Adipocyte (in vitro differentiated cells): ENCODE measurements at regions not wholly inside any gene's neighbourhood (a gene's known extent, or its start where the extent isn't known, plus 50 kb on each side); places are given as distances from the start of the nearest gene placed in this dataset.
A peak's percentile ranks its signal among the peaks of the same experiment; 100 is the strongest.
"Not testable (repeated sequence)": the region's sequence is repeated elsewhere in the genome, so short reads cannot be mapped to it uniquely, and the experiment has no call there.

Experiments
- DNase-seq: peaks from one replicate; pipeline ENCODE4 v3.0.0-alpha.2; 2015; ENCODE audit warnings: low read depth
- H3K27me3 ChIP-seq: replicated peaks from 2 replicates; pipeline ENCODE4 v1.7.0; 2013; ENCODE audit warnings: mild to moderate bottlenecking, low read length, moderate library complexity; ENCODE audit not compliant: control insufficient read depth, insufficient read depth
- H3K36me3 ChIP-seq: 2 replicates; pipeline ENCODE4 v1.7.0; 2013; ENCODE audit warnings: low read length, mild to moderate bottlenecking, moderate library complexity; ENCODE audit not compliant: control insufficient read depth, insufficient read depth, severe bottlenecking
- H3K4me1 ChIP-seq: 2 replicates; pipeline ENCODE4 v1.7.0; 2013; ENCODE audit warnings: mild to moderate bottlenecking, low read length, moderate library complexity; ENCODE audit not compliant: control insufficient read depth, insufficient read depth
- H3K4me3 ChIP-seq: 2 replicates; pipeline ENCODE4 v1.7.0; 2013; ENCODE audit warnings: mild to moderate bottlenecking, low read length, moderate library complexity
- H3K9ac ChIP-seq: 2 replicates; pipeline ENCODE4 v1.7.0; 2013; ENCODE audit warnings: mild to moderate bottlenecking, low read length, moderate library complexity
- H3K9me3 ChIP-seq: 2 replicates; pipeline ENCODE4 v1.7.0; 2013; ENCODE audit warnings: mild to moderate bottlenecking, low read length, moderate library complexity; ENCODE audit not compliant: control insufficient read depth

GRCh38 chr18:29780816-29781215 lies 1261.7 kb downstream of the DSC3 start:
- no peaks in the 10 kb centered on the region for H3K9me3 ChIP-seq

GRCh38 chr18:29779096-29779495 lies 1263.4 kb downstream of the DSC3 start:
- H3K4me1 ChIP-seq, result peaks cover 5% of the 10 kb centered on the region
- H3K4me3 ChIP-seq, result no peak overlapping the region
- H3K9me3 ChIP-seq, result no peaks in the 10 kb centered on the region
- no peaks in the 10 kb centered on the region for H3K36me3 ChIP-seq
- H3K27me3 ChIP-seq, result no peaks in the 10 kb centered on the region
- DNase-seq, result peak; percentile 49
- H3K9ac ChIP-seq, result no peak overlapping the region

More at GRCh38 chr18:29780816-29781215, 1261.7 kb downstream of the DSC3 start:
- H3K36me3 ChIP-seq, result no peaks in the 10 kb centered on the region
- no peak overlapping the region for H3K4me3 ChIP-seq
- H3K9ac ChIP-seq, result no peak overlapping the region
- DNase-seq, result no peak
- H3K4me1 ChIP-seq, result peaks cover 5% of the 10 kb centered on the region
- H3K27me3 ChIP-seq, result no peaks in the 10 kb centered on the region

GRCh38 chr18:29753379-29753778 lies 1289.2 kb downstream of the DSC3 start:
- H3K9ac ChIP-seq, result no peak overlapping the region
- H3K4me1 ChIP-seq, result no peaks in the 10 kb centered on the region
- H3K4me3 ChIP-seq, result no peak overlapping the region
- DNase-seq, result peak; percentile 43
- H3K36me3 ChIP-seq, result no peaks in the 10 kb centered on the region
- no peaks in the 10 kb centered on the region for H3K27me3 ChIP-seq
- H3K9me3 ChIP-seq, result no peaks in the 10 kb centered on the region

GRCh38 chr18:29749704-29750103 lies 1292.8 kb downstream of the DSC3 start:
- Histone ChIP-seq H3K27me3 (no peaks in the 10 kb centered on the region), H3K36me3 (no peaks in the 10 kb centered on the region), H3K9ac (no peak overlapping the region), H3K4me3 (no peak overlapping the region), H3K4me1 (no peaks in the 10 kb centered on the region), H3K9me3 (no peaks in the 10 kb centered on the region)
- peak; percentile 56 for DNase-seq

- Histone ChIP-seq H3K36me3 (no peaks in the 10 kb centered on the region), H3K9ac (no peak overlapping the region), H3K4me3 (no peak overlapping the region), H3K9me3 (no peaks in the 10 kb centered on the region), H3K27me3 (no peaks in the 10 kb centered on the region), H3K4me1 (no peaks in the 10 kb centered on the region)
- DNase-seq, result no peak
Observed at GRCh38 chr18:29741461-29741860, 1301.1 kb downstream of the DSC3 start.

- no peak for DNase-seq
- no peak overlapping the region for H3K4me3 ChIP-seq
- no peaks in the 10 kb centered on the region for H3K36me3 ChIP-seq
- no peak overlapping the region for H3K9ac ChIP-seq
- H3K27me3 ChIP-seq, result no peaks in the 10 kb centered on the region
- H3K9me3 ChIP-seq, result no peaks in the 10 kb centered on the region
- no peaks in the 10 kb centered on the region for H3K4me1 ChIP-seq
Observed at GRCh38 chr18:29737620-29738019, 1304.9 kb downstream of the DSC3 start.

GRCh38 chr18:29737190-29737589 lies 1305.4 kb downstream of the DSC3 start:
- no peak overlapping the region for H3K9ac ChIP-seq
- no peaks in the 10 kb centered on the region for H3K36me3 ChIP-seq
- no peaks in the 10 kb centered on the region for H3K9me3 ChIP-seq
- H3K4me1 ChIP-seq, result no peaks in the 10 kb centered on the region
- H3K27me3 ChIP-seq, result no peaks in the 10 kb centered on the region
- DNase-seq, result no peak
- H3K4me3 ChIP-seq, result no peak overlapping the region

- no peaks in the 10 kb centered on the region for H3K36me3 ChIP-seq
- H3K9me3 ChIP-seq, result peaks cover 11% of the 10 kb centered on the region
- no peak for DNase-seq
- H3K4me3 ChIP-seq, result no peak overlapping the region
- no peaks in the 10 kb centered on the region for H3K27me3 ChIP-seq
- H3K9ac ChIP-seq, result no peak overlapping the region
- H3K4me1 ChIP-seq, result no peaks in the 10 kb centered on the region
Observed at GRCh38 chr18:29730073-29730472, 1312.5 kb downstream of the DSC3 start.

GRCh38 chr18:29726646-29727045 lies 1315.9 kb downstream of the DSC3 start:
- DNase-seq, result no peak
- Histone ChIP-seq H3K9ac (no peak overlapping the region), H3K4me3 (no peak overlapping the region), H3K36me3 (no peaks in the 10 kb centered on the region), H3K9me3 (peaks cover 11% of the 10 kb centered on the region), H3K4me1 (no peaks in the 10 kb centered on the region), H3K27me3 (no peaks in the 10 kb centered on the region)

- DNase-seq, H3K4me3 ChIP-seq, H3K27me3 ChIP-seq, H3K4me1 ChIP-seq, H3K9ac ChIP-seq, H3K9me3 ChIP-seq, H3K36me3 ChIP-seq: not testable (repeated sequence)
Observed at GRCh38 chr18:29723486-29723885, 1319.1 kb downstream of the DSC3 start.

- not testable (repeated sequence) for DNase-seq, H3K9me3 ChIP-seq, H3K27me3 ChIP-seq, H3K36me3 ChIP-seq, H3K4me1 ChIP-seq, H3K9ac ChIP-seq, H3K4me3 ChIP-seq
Observed at GRCh38 chr18:29715960-29716359, 1326.6 kb downstream of the DSC3 start.

- H3K9me3 ChIP-seq, result no peaks in the 10 kb centered on the region
- H3K4me1 ChIP-seq, result no peaks in the 10 kb centered on the region
- H3K4me3 ChIP-seq, result no peak overlapping the region
- DNase-seq, result no peak
- no peaks in the 10 kb centered on the region for H3K36me3 ChIP-seq
- no peaks in the 10 kb centered on the region for H3K27me3 ChIP-seq
- no peak overlapping the region for H3K9ac ChIP-seq
Observed at GRCh38 chr18:29712785-29713184, 1329.8 kb downstream of the DSC3 start.
